ENCODE measurements at regions not wholly inside any gene's neighbourhood (a gene's known extent, or its start where the extent isn't known, plus 50 kb on each side); places are given as distances from the start of the nearest gene placed in this dataset.
"Not testable (repeated sequence)": the region's sequence is repeated elsewhere in the genome, so short reads cannot be mapped to it uniquely, and the experiment has no call there.

DNA sequence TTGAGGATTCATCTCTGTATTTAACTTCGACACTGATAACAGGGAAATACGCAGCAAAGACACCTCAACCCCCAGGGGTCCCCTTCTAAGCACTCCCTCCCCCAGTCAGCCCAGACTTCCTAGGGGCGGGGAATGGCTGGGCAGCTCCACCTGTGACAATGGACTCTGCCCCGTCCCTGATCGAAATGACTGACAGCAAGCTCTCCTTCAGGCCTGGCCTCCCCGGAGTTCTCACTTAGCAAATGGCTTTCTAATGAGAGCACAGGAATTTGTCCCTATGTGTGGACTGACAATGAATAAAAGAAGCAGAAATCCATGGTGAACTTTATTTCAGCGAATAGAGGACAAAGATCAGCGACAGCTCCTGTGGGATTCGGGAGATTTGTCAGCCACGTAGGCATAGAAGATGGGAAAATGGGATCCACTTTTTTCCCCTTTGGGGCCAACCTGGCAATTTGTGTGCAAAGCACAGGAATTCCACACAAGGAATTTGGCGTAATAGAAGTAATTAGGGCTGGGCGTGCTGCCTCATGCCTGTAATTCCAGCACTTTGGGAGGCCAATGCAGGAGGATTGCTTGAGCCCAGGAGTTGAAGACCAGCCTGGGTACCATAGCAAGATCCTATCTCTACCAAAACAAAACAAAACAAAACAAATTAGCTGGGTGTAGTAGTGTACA, 63.8 kb downstream of the TNFAIP2 start:
- no peak for DNase-seq (ENCODE audit: low spot score)

DNA sequence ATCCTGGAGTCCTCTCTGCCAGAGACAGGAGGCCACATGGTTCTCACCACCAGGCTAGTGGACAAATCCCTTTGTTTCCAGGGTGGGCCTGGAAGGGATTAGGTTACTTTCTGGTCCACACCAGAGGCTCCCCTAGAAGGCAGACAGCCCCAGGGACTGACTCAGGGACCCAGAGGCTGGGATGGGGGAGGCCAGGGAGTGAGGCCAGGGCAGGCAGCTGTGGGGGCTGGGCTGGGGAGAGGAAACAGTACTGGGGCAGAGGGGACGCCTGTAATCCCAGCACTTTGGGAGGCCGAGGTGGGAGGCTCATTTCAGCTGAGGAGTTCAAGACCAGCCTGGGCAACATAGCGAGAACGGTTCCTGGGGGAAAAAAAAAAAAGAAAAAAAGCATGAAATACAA, 64.7 kb downstream of the TNFAIP2 start:
- no peak for DNase-seq (ENCODE audit: low spot score)

DNA sequence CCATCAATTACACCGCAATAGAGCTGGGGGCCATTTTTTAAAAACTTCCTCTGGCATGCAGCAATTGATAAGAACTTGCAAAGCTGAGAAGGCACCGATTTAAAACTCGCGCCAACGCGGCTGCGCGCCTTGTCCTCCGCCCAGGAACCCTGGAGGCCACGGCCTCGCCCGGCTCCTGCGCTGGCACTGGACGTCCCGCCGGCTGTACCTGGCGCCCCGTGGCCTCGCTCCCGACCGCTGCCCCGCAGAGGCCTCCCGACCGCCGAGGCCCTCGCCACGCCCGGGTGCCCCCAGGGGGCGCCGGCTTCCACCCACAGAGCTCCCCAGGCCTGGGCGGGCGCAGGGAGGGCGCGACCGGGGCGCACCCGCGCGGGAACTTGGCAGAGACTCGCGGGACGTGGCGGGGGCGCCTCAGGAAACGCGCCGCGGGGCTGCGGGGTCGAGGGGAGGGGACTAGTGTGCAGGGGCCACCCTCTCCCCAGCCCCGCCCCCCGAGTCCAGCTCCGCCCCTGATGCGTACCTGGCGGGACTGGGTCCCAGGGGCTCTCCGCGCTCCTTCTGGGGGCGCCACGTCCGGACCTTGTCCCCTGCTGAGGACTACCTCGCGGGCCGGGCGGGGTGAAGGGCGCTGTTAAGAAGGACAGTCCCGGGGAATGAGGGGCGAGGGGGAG, 65.7 kb downstream of the TNFAIP2 start:
- no peak for DNase-seq (ENCODE audit: low spot score)

DNA sequence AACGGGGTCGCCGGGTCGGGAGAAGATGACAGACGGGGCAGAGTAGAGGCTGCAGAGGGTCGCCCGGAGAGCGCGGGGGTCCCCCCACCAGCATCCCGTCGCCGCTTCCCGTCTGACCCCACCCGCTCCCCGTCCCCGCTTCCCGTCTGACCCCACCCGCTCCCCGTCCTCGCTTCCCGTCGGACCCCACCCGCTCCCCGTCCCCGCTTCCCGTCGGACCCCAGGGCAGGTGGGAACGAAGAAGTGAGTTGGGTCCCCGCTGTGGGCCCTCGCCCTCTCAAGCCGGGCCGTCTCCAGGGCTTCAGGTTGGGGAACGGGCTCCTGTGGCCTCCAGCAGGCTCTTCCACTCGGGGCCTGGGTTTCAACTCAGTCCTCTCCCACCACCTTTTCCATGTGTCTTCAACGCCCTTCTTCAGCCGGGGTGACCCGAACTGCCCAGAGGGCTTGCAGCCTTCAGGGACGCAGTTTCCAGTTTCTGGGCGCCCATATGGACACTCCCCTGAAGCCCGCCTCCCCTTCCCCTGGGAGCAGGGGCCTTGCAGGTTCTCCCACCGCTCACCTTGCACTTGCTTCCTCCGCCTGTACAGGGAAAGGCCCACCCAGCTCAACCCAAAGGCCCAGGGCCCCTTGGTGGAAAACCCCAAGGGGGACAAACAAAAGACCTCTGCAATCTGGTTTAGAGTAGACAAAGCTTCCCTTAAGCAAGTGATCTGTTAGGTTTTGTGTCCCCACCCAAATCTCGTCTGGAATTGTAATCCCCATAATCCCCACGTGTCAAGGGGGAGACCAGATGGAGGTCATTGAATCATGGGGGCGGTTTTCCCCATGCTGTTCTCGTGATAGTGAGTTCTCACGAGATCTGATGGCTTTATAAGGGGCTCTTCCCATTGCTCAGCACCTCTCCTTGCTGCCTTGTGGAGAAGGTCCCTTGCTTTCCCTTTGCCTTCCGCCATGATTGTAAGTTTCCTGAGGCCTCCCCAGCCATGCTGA, 66.5 kb downstream of the TNFAIP2 start:
- no peak for DNase-seq (ENCODE audit: low spot score)

DNA sequence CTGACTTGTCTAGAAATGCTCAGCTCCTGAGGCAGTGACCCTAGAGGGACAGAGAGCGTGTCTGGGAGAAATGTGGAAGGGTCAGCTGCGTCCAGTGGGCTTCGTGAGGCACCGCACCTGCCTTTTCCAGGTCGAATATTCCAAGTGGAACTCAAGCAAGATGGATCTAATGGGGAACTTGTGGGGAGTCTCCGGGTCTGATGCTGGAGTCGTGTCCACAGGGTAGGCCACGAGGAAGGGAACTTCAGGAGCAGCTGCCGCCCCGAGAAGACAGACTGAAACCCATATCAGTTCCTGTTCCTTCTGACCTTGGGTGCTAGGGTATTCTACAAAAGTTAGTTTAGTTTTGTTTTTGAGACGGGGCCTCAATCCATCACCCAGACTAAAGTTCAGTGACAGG, 67.5 kb downstream of the TNFAIP2 start:
- no peak for DNase-seq (ENCODE audit: low spot score)

DNA sequence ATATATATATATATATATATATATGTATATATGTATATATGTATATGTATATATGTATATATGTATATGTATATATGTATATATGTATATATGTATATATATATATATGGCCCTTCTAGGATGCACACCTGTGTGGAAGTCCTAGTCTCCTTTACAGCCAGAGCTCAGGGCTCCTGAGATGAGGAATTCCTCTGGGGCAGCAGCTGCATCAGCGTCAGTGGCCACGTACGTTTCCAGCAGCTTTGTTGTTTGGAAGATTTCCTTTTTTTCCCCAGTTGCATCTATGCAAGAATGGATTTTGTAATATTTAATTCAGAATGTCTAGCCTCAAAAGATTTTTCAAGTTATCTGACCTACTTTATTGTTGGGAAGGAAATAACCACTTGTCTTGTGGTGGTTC, 68.6 kb downstream of the TNFAIP2 start:
- no peak for DNase-seq (ENCODE audit: low spot score)

DNA sequence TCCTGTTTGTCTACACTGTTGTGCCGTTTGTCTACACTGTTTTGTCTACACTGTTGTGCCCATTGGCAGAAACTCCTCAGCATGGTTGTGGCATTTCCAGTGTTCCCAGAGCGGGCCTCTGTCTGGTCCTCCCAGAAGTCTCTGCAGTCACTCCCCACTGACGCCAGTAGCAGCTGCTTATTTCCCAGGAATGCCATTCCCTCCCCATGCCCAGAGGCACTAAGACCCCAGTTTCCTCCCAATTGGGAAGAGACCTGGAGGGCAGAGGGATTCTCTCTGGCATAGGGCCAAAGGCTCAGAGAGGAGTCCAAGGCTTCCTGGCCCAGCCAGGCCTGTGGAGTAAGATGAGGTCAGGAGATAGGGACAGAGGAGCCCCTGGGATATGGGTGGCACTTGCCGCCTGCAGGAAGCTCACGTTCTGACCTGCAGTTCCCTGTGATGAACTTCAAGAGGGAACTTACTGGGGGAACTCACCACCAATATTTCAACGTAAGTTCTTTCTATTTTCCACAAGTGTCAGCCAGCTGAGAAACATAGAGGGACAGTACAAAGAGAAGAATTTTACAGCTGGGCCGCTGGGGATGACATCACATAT, 69.1 kb downstream of the TNFAIP2 start:
- DNase-seq (ENCODE audit: low spot score) = no peak

DNA sequence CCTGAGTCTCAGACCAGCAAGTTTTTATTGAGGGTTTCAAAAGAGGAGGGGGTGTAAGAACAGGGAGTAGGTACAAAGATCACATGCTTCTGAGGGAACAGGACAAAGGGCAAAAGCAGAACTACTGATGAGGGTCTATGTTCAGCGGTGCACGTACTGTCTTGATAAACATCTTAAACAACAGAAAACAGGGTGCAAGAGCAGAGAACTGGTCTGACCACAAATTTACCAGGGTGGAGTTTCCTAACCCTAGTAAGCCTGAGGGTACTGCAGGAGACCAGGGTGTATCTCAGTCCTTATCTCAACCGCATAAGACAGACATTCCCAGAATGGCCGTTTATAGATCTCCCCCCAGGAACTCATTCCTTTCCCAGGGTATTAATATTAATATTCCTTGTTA, 69.6 kb downstream of the TNFAIP2 start:
- DNase-seq (ENCODE audit: low spot score) = not testable (repeated sequence)

DNA sequence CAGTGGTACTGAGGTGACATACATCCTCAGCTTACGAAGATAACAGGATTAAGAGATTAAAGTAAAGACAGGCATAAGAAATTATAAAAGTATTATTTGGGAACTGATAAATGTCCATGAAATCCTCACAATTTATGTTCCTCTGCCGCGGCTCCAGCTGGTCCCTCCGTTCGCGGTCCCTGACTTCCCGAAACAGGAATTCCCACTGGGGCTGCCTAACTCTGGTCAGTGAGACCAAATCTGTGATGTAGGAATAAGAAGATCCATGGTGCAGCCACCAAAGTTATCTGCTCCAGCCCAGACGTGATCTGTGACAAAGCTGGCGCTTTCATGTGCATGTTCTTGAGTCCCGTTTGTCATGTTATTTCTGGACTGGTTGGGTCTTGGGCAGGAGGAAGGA, 70.2 kb downstream of the TNFAIP2 start:
- not testable (repeated sequence) for DNase-seq (ENCODE audit: low spot score)

DNA sequence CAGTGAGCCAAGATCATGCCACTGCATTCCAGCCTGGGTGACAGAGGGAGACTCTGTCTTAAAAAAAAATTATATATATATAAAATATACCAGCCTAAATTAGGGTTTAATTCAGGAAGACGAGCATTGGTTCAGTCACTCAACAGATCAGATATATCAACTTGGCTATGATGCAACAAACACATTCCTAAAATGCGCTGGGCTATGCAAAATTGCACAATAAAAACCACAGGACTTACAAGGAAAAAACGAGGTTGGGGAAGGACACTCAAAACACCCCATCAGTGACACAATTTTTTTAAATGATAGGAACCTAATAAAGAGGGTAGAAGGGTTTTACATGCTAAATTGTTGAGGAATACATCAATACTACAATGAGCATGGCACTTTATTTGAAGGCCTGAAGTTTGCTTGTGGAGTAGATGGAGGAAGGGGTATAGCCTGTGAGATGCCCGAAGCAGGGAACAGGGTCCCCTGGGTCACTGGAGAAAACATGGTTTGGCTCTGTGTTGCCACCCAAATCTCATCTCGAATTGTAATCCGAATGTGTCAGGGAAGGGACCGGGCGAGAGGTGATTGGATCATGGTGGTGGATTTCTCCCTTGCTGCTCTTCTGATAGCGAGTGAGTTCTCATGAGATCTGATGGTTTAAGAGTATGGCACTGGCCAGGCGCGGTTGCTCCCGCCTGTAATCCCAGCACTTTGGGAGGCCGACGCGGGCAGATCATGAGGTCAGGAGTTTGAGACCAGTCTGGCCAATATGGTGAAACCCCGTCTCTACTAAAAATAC, 71.2 kb downstream of the TNFAIP2 start:
- no peak for DNase-seq (ENCODE audit: low spot score)

DNA sequence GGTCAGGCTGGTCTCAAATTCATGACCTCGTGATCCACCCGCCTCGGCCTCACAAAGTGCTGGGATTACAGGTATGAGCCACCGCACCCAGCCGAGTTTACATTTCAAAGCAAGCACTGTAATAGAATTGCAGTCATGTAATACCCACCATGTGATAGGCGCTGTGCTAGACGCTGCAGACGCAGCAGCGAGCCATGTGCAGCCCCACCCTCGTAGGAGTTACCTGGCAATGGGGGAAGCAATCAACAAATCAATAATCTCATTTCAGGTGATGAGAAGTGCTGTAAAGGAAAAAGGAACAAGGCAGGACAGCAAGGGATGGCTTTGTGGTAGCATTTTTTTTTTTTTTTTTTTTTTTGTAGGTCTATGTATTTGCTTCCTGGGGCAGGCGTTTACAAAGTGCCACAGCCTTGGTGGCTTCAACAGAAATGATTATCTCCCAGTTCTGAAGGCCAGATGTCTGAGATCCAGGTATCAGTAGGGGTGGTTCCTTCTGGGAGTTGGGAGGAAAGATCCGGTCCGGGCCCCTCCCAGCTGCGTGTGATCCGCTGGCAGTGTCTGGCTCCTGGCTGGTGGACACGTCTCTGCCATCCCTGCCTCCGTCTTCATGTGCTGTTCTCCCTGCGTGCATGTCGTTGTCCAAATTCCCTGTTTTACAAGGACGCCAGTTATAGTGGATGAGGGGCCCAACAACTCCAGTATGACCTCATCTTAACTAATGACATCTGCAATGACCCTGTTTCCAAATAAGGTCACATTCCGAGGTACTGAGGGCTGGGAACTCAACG, 72.8 kb downstream of the TNFAIP2 start:
- DNase-seq (ENCODE audit: low spot score) = no peak

DNA sequence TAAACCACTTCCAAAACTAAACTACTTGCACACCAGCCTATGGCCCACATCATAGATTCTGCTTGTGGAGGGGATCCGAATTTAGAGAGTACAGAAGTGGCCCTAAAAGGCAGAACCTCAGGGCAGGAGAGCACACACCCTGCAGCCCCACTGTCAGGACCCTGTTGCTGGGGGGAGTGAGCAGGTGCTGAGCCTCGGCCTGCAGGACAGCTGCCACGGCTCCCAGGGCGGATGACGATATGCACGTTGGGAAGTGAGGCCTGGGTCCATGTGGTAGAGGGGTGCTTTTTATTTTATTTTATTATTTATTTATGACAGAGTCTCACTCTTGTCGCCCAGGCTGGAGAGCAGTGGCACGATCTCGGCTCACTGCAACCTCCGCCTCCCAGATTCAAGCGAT, 73.5 kb downstream of the TNFAIP2 start:
- DNase-seq (ENCODE audit: low spot score) = no peak

DNA sequence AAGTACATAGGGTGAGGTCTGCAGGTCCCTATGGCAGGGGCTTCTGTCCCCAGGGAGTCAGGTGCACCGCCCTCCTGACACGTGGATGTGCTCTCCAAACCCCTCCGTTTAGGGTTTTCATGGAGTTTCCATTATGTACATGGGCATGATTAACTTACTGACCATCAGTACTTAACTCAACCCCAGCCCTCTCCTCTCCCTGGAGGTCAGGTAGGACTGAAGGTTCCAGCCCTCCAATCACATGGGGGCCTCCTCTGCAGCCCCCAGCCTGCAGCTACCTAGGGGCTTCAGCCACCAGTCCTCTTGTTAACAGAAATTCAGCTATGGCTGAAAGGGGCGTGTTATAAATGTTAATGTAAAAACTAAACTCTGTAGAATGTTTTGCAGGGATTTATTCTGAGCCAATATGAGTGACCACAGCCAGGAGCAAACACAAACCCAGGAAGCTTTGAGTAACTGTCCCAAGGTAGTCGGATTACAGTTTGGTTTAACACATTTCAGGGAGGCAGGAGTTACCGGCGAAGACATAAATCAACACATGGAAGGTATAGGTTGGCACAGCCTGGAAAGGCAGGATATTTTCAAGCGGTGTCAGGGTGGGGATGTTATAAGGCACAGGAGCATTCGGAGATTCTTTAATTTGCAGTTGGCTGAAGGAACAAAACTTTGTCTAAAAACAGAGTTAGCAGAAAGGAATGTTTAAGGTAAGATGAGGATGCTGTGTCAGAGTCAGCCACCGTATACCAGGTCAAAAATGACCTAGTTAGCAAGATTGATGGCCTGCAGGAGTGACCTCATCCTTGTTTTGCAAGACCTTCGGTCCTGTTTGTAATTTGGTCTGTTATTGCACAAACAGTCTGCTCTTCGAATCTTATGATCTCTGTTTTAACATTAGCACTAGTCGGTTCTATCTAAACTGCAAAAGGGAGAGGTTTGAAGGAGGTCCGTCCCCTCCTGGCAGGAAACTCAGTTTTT, 75.2 kb downstream of the TNFAIP2 start:
- no peak for DNase-seq (ENCODE audit: low spot score)

DNA sequence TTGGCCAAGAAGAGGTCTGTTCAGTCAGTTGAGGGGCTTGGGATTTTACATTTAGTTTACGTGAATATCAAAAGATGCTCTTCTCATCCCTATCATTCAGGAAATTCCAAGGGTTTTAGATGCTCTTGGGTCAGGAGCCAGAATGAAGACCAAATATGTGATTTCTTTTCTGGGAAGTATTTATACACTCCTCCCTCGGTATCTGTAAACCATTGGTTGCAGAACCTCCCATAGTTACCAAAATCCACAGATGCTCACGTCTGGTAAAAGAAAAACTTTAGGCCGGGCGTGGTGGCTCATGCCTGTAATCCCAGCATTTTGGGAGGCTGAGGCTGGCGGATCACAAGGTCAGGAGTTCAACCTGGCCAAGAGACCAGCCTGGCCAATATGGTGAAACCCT, 75.9 kb downstream of the TNFAIP2 start:
- no peak for DNase-seq (ENCODE audit: low spot score)

DNA sequence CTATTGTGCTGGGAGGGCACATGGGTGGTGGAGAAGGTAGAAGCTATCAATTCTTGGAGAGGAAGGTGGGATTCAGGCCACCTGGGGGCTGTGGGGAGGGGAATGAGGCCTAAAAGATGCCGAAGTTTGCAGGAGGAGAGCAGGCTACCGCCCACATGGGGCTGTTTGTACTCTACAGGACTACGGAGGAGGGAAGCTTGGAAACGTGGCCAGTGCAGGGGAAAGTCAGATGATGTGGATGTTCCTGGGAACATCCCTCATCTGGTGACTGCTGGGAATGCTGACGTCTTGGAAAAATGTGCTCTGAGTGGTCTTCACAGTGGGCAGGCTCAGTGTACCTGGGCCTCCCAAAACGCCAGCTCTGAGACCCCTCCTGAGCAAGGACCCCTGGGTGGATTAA, 78.5 kb downstream of the TNFAIP2 start:
- no peak for DNase-seq (ENCODE audit: low spot score)

DNA sequence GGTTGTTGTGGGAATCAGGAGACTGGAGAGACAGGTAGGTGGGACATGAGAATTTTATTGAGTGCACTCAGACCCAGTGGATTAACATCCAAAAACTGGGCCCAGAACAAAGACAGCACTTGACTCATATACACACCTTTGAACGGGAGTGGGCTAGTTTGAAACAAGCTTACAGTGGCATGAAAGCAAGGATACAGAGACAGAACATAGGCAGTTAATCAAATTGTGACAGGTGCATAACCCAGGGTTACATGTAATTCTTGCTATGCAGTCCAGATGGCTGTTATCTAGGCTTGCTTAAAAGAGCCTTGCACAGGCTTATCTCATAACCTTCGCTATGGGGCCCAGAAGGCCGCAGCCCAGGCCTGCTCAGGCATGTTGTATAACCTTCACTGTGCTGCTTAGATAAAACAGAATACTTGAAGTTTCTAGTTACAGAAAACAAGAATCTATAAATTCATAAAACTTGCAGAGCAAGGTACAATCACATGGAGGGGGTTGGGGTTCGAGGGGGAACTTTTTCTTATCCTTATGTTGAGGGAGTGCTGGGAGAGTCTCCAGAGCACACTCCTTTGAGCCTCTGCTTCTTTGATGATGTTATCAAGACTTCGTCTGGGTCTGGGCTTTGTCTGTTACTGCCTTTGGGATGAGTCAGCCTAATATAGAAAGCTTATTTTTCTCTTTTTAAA, 81.7 kb downstream of the TNFAIP2 start:
- no peak for DNase-seq (ENCODE audit: low spot score)

DNA sequence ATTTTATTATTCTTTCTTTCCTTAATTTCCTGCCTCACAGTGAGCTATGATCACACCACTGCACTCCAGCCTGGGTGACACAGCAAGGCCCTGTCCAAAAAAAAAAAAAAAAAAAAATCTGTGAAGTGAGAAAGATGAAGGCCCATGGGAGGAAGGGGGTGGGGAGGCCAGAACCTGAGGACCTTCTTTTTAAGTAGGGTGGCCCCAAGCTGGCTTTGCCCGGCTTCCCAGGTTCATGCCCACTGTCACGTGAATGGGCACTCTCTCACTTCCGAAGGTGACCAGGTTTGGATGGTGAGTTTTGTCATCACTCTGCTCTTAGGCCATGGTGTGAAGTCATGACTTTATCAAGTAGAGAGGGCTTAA, 82.3 kb downstream of the TNFAIP2 start:
- DNase-seq (ENCODE audit: low spot score) = no peak

DNA sequence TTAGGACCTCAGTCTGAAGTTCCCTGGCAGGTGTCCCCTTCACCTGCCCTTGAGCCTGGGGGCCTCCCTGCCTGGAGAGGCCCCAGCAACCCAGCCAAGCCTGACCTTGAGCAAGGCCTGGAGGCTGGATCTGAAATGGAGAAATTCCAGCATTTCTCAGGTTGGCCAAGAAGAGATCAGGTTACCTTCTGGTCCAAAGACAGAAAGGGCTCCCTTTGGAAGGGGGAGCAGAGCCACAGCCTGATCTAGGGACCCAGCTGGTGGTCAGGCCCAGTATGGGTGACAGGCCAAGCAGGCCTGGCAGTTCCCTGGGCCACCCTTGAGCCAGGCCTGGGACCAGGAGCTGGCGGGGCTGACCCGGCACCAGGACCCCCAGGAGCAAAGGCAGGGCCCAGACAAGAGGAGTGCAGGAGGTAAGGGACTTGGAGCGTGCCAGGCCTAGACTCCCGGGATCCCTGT, 82.8 kb downstream of the TNFAIP2 start:
- DNase-seq (ENCODE audit: low spot score) = no peak

DNA sequence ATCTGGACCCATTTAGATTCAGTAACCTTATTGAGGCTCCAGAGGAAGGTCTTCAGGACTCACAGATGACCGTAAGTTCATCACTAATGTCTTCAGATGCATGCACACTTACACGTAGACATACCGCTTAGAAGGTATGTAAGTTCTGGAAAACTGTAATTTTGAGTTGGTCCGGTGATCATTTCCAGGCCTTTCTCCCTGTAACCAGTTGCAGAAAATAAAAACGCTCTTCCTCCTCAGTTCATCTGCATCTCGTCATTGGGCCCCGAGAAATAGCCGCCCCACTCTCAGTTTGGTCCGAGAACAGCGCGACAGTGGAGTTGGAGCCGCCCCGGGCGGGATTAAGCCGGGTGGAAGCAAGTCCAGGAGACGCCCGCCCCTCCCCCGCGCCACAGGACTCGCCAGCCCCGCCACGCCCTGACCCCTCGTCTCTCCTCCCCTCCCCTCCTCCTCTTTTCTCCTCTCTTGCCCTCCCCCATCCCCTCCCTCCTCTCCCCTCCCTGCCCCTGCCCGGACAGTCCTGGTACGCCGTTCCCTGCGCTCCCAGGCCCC, 83.7 kb downstream of the TNFAIP2 start:
- DNase-seq (ENCODE audit: low spot score) = no peak

All from D341Med (cell line).